Endothelial cell of umbilical vein (primary cell): ENCODE measurements at regions not wholly inside any gene's neighbourhood (a gene's known extent, or its start where the extent isn't known, plus 50 kb on each side); places are given as distances from the start of the nearest gene placed in this dataset.

Experiments
- BruUV-seq: library from RNA; stranded (reverse); fragments of 400-500 nt; replicated peaks from 2 replicates; lab custom pipeline; 2021; lab: Mats Ljungman, UMichigan
- CTCF ChIA-PET: fragments of 300-600, 350-600 bp; sonication (Branson Sonifier 250); formaldehyde crosslinking; loops from one replicate; lab custom pipeline; 2021; ENCODE audit warnings: antibody characterized with exemption, inconsistent platforms; lab: Charles Lee
- POLR2A ChIA-PET: fragments of 300-600, 350-600 bp; sonication (Branson Sonifier 250); formaldehyde crosslinking; loops from one replicate; lab custom pipeline; 2021; ENCODE audit warnings: antibody characterized with exemption, inconsistent platforms; lab: Charles Lee
- DNase-seq: peaks from one replicate; pipeline ENCODE4 v3.0.0-alpha.2; 2011; ENCODE audit warnings: low read depth, low spot score
- FAIRE-seq: peaks from 2 replicates; lab custom pipeline; 2011; peaks lifted over from hg19 to GRCh38; lab: Jason Lieb, UNC
- H2AFZ ChIP-seq: 2 replicates; pipeline ENCODE4 v1.6.0; 2012; ENCODE audit warnings: low read depth, low read length, control low read depth, inconsistent platforms
- H3K27ac ChIP-seq: 2 replicates; pipeline ENCODE4 v1.5.1; 2011; ENCODE audit warnings: low read depth, mild to moderate bottlenecking, control low read depth, low read length, moderate library complexity; ENCODE audit not compliant: insufficient read depth
- H3K27me3 ChIP-seq, 2 experiments: 2 replicates each; pipeline versions ENCODE4 v1.6.0 to v1.6.1; 2011; ENCODE audit warnings: low read length in 2 of 2, mixed read lengths in 1 of 2; ENCODE audit not compliant: control insufficient read depth in 2 of 2, insufficient read depth in 2 of 2
- H3K36me3 ChIP-seq, 2 experiments: 2 replicates in 1 of 2; 3 replicates in 1 of 2; pipeline ENCODE4 v1.5.1; 2011; ENCODE audit warnings: low read length in 2 of 2, mild to moderate bottlenecking in 1 of 2, moderate library complexity in 1 of 2; ENCODE audit not compliant: control insufficient read depth in 2 of 2, insufficient read depth in 2 of 2; ENCODE audit errors: extremely low read depth in 1 of 2
- H3K4me1 ChIP-seq: 3 replicates; pipeline ENCODE4 v1.5.1; 2011; ENCODE audit warnings: mild to moderate bottlenecking, low read length; ENCODE audit not compliant: control insufficient read depth, insufficient read depth; ENCODE audit errors: extremely low read depth
- H3K4me2 ChIP-seq: 2 replicates; pipeline ENCODE4 v1.6.1; 2011; ENCODE audit warnings: low read length, control low read depth, mixed read lengths; ENCODE audit not compliant: insufficient read depth
- H3K4me3 ChIP-seq, 3 experiments: fragments of 200-600 bp in 1 of 3; sonication (generic), shearing (Covaris generic) in 1 of 3; replicated peaks in 1 of 3; 2 replicates each; pipeline ENCODE4 v1.5.1; 2011 to 2016; ENCODE audit warnings: control low read depth in 3 of 3, low read length in 3 of 3, mild to moderate bottlenecking in 2 of 3, inconsistent platforms in 1 of 3, low read depth in 1 of 3, moderate library complexity in 1 of 3; ENCODE audit not compliant: insufficient read depth in 1 of 3
- H3K79me2 ChIP-seq: 2 replicates; pipeline ENCODE4 v1.6.0; 2012; ENCODE audit warnings: low read length, inconsistent platforms; ENCODE audit not compliant: control insufficient read depth, insufficient read depth
- H3K9ac ChIP-seq: replicated peaks from 2 replicates; pipeline ENCODE3; 2011; ENCODE audit warnings: low read length, control low read depth; ENCODE audit not compliant: insufficient read depth; ENCODE audit errors: extremely low read depth
- H3K9me1 ChIP-seq: replicated peaks from 3 replicates; pipeline ENCODE4 v1.6.0; 2011; ENCODE audit warnings: mild to moderate bottlenecking, low read length; ENCODE audit not compliant: control insufficient read depth, insufficient read depth; ENCODE audit errors: extremely low read depth
- H3K9me3 ChIP-seq: replicated peaks from 2 replicates; pipeline ENCODE4 v1.5.1; 2012; ENCODE audit warnings: low read length, inconsistent platforms; ENCODE audit not compliant: control insufficient read depth, insufficient read depth
- H4K20me1 ChIP-seq: replicated peaks from 2 replicates; pipeline ENCODE3; 2011; ENCODE audit warnings: mild to moderate bottlenecking, low read length; ENCODE audit not compliant: control insufficient read depth, insufficient read depth; ENCODE audit errors: extremely low read depth
- FOS ChIP-seq: IDR thresholded peaks from 2 replicates; pipeline ENCODE4 v1.6.1; 2011; ENCODE audit warnings: mild to moderate bottlenecking, low read length, moderate library complexity, borderline replicate concordance; ENCODE audit not compliant: insufficient read depth
- GATA2 ChIP-seq: IDR thresholded peaks from 2 replicates; pipeline ENCODE4 v1.7.0; 2011; ENCODE audit warnings: low read depth, mild to moderate bottlenecking, moderate library complexity, mixed read lengths, low read length; ENCODE audit not compliant: insufficient read length, insufficient read depth
- JUN ChIP-seq: IDR thresholded peaks from 2 replicates; pipeline ENCODE4 v1.6.1; 2011; ENCODE audit warnings: borderline replicate concordance, low read depth; ENCODE audit not compliant: insufficient read length, insufficient read depth
- MYC ChIP-seq: IDR thresholded peaks from one replicate; pipeline ENCODE4 v1.6.1; 2011; ENCODE audit warnings: mild to moderate bottlenecking, low read depth, low read length
- POLR2A ChIP-seq: IDR thresholded peaks from 2 replicates; pipeline ENCODE4 v1.6.1; 2012; ENCODE audit warnings: low read depth, mild to moderate bottlenecking, control low read depth, low read length
- POLR2AphosphoS5 ChIP-seq: IDR thresholded peaks from 2 replicates; pipeline ENCODE4 v1.6.1; 2012; ENCODE audit warnings: low read depth, mild to moderate bottlenecking, control low read depth, low read length, moderate library complexity; ENCODE audit not compliant: insufficient read depth
- dilution Hi-C: fragments of 300-500 bp; cut with MboI; formaldehyde crosslinking; loops from one replicate; pipeline ENCODE4 v1.15.0; 2019; ENCODE audit warnings: low sequenced_read_pairs; ENCODE audit not compliant: extremely low pct_ligation_motif_present
- intact Hi-C: fragments of 100-400 bp; cut with micrococcal nuclease; formaldehyde crosslinking; loops from one replicate; pipeline ENCODE4 v1.10.0; 2022
- TF ChIP-seq, protein P1 (sequence below): IDR thresholded peaks from 2 replicates; pipeline ENCODE4 v1.6.1; 2011; ENCODE audit not compliant: insufficient read depth, insufficient read length
- TF ChIP-seq, protein P2 (sequence below), 2 donors: IDR thresholded peaks; 1 replicate in 1 of 2; 2 replicates in 1 of 2; pipeline ENCODE4 v1.5.1; 2011; ENCODE audit warnings: low read length in 2 of 2, mild to moderate bottlenecking in 2 of 2, moderate library complexity in 2 of 2, control low read depth in 1 of 2, inconsistent platforms in 1 of 2, low read depth in 1 of 2; ENCODE audit not compliant: insufficient read depth in 1 of 2; ENCODE audit errors: extremely low read depth in 1 of 2

DNA sequence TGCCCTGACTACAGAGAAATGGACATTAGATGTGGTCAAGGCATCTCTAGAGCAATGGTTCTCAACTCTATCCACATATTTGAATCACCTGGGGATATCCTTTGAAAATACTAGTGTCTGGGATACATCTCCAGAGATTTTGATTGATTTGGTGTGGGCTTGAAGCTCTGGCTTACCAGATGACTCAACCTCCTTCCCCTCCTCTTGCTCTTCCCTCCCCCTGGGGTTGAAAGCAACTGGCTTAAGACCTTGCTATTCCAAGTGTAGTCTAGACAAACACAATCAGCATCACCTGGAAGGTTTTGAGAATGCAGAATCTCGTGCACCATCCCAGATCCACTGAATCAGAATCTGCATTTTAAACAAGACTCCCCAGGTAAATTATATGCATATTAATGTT, 183.8 kb downstream of the DAD1 start:
- intact Hi-C loops (no loop called here), dilution Hi-C loops (no loop called here)
- POLR2A ChIA-PET = no interaction called here
- Histone ChIP-seq H3K36me3 (no peaks in the 10 kb centered on the region), H3K4me1 (no peaks in the 10 kb centered on the region), H4K20me1 (no peaks in the 10 kb centered on the region), H3K9me1 (no peaks in the 10 kb centered on the region), H2AFZ (no peak overlapping the region), H3K4me3 (no peak overlapping the region), H3K9me3 (no peaks in the 10 kb centered on the region), H3K4me2 (no peak overlapping the region), H3K27me3 (peaks cover 13 to 27% of the 10 kb centered on the region in 2 experiments), H3K27ac (no peak overlapping the region), H3K9ac (no peak overlapping the region), H3K79me2 (no peaks in the 10 kb centered on the region)
- no TSS peak for BruUV-seq
- CTCF ChIA-PET = interaction anchor here (1.5 kb wide), 2 partner anchors 9 to 67 kb away, joined by 4 to 6 read pairs; no protein-coding TSS in a partner anchor
- no peak for TF ChIP-seq POLR2AphosphoS5
- TF ChIP-seq GATA2 = no peak
- no peak for TF ChIP-seq MYC
- TF ChIP-seq JUN = no peak
- TF ChIP-seq, protein P1, sequence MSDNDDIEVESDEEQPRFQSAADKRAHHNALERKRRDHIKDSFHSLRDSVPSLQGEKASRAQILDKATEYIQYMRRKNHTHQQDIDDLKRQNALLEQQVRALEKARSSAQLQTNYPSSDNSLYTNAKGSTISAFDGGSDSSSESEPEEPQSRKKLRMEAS = no peak
- TF ChIP-seq, protein P2, sequence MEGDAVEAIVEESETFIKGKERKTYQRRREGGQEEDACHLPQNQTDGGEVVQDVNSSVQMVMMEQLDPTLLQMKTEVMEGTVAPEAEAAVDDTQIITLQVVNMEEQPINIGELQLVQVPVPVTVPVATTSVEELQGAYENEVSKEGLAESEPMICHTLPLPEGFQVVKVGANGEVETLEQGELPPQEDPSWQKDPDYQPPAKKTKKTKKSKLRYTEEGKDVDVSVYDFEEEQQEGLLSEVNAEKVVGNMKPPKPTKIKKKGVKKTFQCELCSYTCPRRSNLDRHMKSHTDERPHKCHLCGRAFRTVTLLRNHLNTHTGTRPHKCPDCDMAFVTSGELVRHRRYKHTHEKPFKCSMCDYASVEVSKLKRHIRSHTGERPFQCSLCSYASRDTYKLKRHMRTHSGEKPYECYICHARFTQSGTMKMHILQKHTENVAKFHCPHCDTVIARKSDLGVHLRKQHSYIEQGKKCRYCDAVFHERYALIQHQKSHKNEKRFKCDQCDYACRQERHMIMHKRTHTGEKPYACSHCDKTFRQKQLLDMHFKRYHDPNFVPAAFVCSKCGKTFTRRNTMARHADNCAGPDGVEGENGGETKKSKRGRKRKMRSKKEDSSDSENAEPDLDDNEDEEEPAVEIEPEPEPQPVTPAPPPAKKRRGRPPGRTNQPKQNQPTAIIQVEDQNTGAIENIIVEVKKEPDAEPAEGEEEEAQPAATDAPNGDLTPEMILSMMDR (IDR thresholded peaks at IDR 0.05; ENCODE audit: extremely low read depth in 1 of 2, insufficient read depth in 1 of 2, low read depth in 1 of 2, low read length in 2 of 2) = no peak
- TF ChIP-seq FOS = no peak
- no peak for TF ChIP-seq POLR2A
- DNase-seq = no peak
- no peak for FAIRE-seq
